ENCODE measurements at regions not wholly inside any gene's neighbourhood (a gene's known extent, or its start where the extent isn't known, plus 50 kb on each side); places are given as distances from the start of the nearest gene placed in this dataset.
"Not testable (repeated sequence)": the region's sequence is repeated elsewhere in the genome, so short reads cannot be mapped to it uniquely, and the experiment has no call there.

GRCh38 chr4:104330125-104330905 is 164.4 kb downstream of the CXXC4 start:
- DNase-seq (ENCODE audit: low read depth): no peak

- DNase-seq (ENCODE audit: low read depth): not testable (repeated sequence)
These were observed 167.6 kb downstream of the CXXC4 start for GRCh38 chr4:104326991-104327694.

GRCh38 chr4:104302731-104303130 is 192.0 kb downstream of the CXXC4 start:
- no peak for DNase-seq (ENCODE audit: low read depth)

DNA sequence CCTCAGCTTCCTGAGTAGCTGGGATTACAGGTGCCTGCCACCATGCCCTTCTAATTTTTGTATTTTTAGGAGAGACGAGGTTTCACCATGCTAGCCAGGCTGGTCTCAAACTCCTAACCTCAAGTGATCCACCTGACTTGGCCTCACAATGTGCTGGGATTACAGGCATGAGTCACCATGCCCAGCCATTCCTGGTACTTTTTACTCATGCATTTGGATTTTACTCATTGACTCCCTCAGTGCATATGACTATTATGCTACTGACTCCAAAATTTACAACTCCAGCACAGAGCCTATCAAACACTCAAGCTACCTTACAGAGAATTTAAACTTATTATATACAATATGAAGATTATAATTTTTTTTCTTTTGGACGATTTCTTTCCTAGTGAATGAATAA is 199.9 kb downstream of the CXXC4 start:
- DNase-seq (ENCODE audit: low read depth): no peak

- DNase-seq (ENCODE audit: low read depth): no peak
These were observed 207.8 kb downstream of the CXXC4 start for GRCh38 chr4:104286867-104287266.

DNA sequence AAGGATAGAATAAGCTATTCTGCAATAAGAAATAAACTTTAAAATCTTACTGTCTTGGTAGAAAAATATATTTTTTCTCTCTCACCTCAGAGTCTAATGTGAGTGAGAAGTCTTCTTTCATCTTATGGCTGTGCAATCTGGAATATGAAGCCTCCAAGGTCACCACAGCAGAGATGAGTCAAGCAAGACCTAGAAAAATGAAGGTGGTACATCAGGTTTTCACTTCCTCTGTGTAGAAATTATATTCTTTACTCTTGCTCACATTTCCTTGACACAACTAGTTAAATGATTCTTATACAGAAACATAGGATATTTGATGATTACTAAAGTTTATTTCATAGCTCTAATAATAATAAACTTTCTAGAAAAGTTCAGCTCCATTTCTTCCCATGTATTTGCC is 211.4 kb downstream of the CXXC4 start:
- DNase-seq (ENCODE audit: low read depth): no peak

- no peak for DNase-seq (ENCODE audit: low read depth)
These were observed 214.9 kb downstream of the CXXC4 start for GRCh38 chr4:104279744-104280143.

DNA sequence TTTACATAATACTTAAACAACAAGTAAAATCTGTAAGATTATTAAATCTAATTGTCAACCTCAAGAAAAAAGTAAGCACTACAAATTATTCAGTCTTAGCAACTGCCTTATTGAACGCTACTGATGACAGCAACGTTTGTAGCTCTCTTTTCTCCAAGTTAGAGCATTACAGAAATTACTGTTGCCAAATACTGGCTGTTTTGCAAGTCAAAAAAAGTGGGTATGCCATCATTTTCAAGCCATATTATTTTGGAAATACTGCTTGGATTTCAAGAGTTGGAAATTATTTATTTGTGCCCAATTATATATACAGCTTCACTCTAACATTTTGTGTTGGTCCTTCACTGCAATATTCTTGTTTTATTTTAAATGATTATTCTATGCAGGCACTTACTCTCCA is 221.7 kb downstream of the CXXC4 start:
- DNase-seq (ENCODE audit: low read depth): no peak

DNA sequence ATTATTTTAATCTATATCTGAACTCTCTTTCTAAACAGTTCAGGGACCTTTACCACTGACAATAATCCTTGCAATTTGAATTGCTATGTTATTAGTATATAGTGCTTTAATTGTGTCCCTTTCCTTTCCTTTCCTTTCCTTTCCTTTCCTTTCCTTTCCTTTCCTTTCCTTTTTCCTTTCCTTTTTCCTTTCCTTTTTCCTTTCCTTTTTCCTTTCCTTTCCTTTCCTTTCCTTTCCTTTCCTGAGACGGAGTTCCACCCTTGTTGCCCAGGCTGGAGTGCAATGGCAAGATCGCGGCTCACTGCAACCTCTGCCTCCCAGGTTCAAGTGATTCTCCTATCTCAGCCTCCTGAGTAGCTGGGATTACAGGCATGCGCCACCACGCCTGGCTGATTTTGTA is 225.1 kb downstream of the CXXC4 start:
- not testable (repeated sequence) for DNase-seq (ENCODE audit: low read depth)

- no peak for DNase-seq (ENCODE audit: low read depth)
These were observed 231.6 kb downstream of the CXXC4 start for GRCh38 chr4:104263100-104263499.

GRCh38 chr4:104262678-104263077 is 232.0 kb downstream of the CXXC4 start:
- no peak for DNase-seq (ENCODE audit: low read depth)

DNA sequence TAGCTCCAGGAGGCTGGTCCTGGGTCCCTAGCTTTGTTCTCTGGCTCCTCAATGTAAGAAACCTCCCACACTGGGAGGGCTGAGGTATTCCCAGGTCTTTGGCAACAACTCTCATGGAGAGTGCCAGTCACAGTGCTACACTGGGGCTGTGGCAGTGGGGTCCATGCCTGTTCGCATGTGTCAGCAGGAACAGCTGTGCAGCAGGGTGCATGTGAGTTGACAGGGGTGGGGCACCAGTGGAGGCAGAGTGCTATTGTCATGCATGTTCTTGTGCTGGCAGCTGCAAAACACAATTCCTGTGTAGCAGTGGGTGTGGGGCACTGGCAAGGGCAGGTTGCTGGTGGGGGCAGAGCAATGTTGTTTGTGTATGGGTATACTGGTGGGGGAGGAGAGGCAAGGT is 246.0 kb downstream of the CXXC4 start:
- DNase-seq (ENCODE audit: low read depth): no peak

GRCh38 chr4:104235967-104236366 is 258.7 kb downstream of the CXXC4 start:
- no peak for DNase-seq (ENCODE audit: low read depth)

GRCh38 chr4:104217526-104217925 is 277.2 kb downstream of the CXXC4 start:
- no peak for DNase-seq (ENCODE audit: low read depth)

DNA sequence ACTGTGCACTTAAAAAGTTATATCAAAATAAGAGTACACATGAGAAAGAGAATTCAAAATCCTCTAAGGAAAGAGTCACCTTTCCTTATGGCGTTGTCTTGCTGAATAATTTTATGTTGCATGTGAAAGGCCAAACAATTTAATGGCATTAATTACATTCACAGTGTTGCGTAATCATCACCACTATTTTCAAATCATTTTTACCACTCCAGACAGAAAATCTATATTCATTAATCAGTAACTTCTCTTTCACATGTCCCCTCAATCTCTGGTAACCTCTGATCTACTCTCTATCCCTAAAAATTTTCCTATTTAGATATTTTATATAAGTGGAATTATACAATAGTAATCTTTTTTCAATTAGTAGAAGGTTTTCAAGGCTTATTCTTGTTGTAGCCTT is 283.0 kb downstream of the CXXC4 start:
- no peak for DNase-seq (ENCODE audit: low read depth)

DNA sequence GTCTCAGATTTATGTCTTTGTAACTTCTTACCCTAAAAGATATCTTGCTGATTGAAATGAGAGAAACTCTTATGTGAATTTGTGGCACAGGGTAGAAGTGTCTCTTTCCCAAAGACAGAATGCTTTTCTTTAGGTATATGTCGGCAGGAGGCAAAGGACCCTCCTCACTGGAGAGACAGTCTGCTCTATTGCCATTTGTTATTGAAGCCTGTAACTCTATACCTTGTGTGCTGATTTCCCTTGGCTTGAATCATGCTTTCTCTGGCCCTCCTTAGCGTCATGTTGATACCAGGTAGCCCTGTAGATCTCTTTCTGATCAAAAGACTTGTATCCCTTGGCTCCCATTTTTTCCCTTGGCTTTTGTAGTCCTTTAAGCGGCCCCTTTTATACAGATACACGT is 284.3 kb downstream of the CXXC4 start:
- DNase-seq (ENCODE audit: low read depth): no peak

- no peak for DNase-seq (ENCODE audit: low read depth)
These were observed 287.9 kb downstream of the CXXC4 start for GRCh38 chr4:104206784-104207183.

GRCh38 chr4:104205116-104205515 is 289.6 kb downstream of the CXXC4 start:
- DNase-seq (ENCODE audit: low read depth): no peak

GRCh38 chr4:104188301-104188700 is 306.4 kb downstream of the CXXC4 start:
- no peak for DNase-seq (ENCODE audit: low read depth)

- no peak for DNase-seq (ENCODE audit: low read depth)
These were observed 325.3 kb downstream of the CXXC4 start for GRCh38 chr4:104169437-104169836.

DNA sequence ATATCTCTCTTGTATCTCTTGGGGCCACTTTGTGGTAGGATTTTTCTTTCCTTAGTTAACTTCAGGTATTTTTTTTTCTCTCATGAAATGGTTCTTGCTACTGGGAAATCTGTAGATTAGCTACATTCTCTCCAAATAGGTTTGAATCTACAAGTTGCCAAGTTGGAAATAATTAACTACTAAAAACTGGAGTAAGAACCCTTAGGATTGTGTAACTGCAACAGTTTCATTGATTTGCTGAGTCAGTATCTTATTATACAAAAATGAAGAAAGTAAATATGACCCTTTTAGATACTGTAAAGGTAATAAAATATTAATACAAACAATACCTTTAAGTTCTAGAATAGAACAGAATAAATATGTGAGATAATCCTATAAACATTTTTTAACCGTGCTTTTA is 327.9 kb downstream of the CXXC4 start:
- no peak for DNase-seq (ENCODE audit: low read depth)

DNA sequence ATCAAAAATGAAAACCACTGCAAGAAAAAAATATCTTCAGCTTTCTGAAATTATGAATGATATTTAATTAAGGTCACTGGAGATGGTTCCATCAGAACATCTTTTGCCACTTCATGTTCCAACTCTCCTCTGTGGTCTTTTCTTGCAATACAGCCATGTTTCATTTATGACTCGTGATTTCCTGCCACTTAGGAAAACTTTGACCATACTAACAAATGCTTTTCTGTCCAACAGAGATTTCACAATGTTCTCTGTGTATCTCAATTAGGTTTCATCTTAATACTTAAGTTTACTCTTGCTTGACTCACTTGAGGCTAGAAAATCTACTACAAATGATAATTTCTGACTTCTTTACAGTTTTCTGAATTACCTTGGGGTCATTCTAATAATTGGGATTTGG is 330.9 kb downstream of the CXXC4 start:
- no peak for DNase-seq (ENCODE audit: low read depth)

DNA sequence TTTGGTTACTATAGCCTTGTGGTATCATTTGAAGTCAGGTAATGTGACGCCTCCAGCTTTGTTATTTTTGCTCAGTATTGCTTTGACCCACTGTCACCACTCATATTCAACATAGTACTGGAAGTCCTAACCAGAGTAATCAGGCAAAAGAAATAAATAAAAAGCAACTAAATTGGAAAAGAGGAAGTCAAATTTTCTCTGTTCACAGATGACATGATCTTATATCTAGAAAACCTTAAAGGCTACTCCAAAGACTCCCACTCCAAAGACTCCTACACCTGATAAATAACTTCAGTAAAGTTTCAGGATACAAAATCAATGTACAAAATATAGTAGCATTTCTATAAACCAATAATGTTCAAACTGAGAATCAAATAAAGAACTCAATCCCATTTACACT is 348.6 kb downstream of the CXXC4 start:
- DNase-seq (ENCODE audit: low read depth): no peak
